Loucy (cell line): ENCODE measurements at regions not wholly inside any gene's neighbourhood (a gene's known extent, or its start where the extent isn't known, plus 50 kb on each side); places are given as distances from the start of the nearest gene placed in this dataset.

Source experiments
- H2AFZ ChIP-seq: fragments of 200-600 bp; sonication (generic); 2 replicates; pipeline ENCODE4 v1.6.0; 2016; ENCODE audit warnings: antibody characterized with exemption, mild to moderate bottlenecking, low read length, moderate library complexity
- H3F3A ChIP-seq: fragments of 200-600 bp; 2 replicates; pipeline ENCODE4 v1.6.0; 2016; ENCODE audit warnings: antibody characterized with exemption, low read depth, mild to moderate bottlenecking
- H3K27me3 ChIP-seq: fragments of 200-600 bp; sonication (generic); 2 replicates; pipeline ENCODE4 v1.6.1; 2014; ENCODE audit warnings: low read length, mild to moderate bottlenecking; ENCODE audit not compliant: insufficient read depth, poor library complexity, severe bottlenecking
- H3K36me3 ChIP-seq: fragments of 200-600 bp; sonication (generic); 2 replicates; pipeline ENCODE4 v1.6.1; 2016; ENCODE audit warnings: low read length; ENCODE audit not compliant: insufficient read depth
- H3K4me1 ChIP-seq: fragments of 200-600 bp; sonication (generic); 2 replicates; pipeline ENCODE4 v1.5.1; 2014; ENCODE audit warnings: low read length, mild to moderate bottlenecking; ENCODE audit not compliant: insufficient read depth, poor library complexity, severe bottlenecking
- H3K4me2 ChIP-seq: fragments of 200-600 bp; sonication (generic); 2 replicates; pipeline ENCODE4 v1.6.0; 2014; ENCODE audit warnings: antibody characterized with exemption, low read length, low read depth, mild to moderate bottlenecking; ENCODE audit not compliant: poor library complexity, severe bottlenecking
- H3K4me3 ChIP-seq: fragments of 200-600 bp; sonication (generic); 2 replicates; pipeline ENCODE4 v1.5.1; 2014; ENCODE audit warnings: low read length, mild to moderate bottlenecking, mixed read lengths; ENCODE audit not compliant: poor library complexity, severe bottlenecking
- H3K79me2 ChIP-seq: fragments of 200-600 bp; sonication (generic); 2 replicates; pipeline ENCODE4 v1.6.1; 2014; ENCODE audit warnings: low read length; ENCODE audit not compliant: insufficient read depth
- H3K9ac ChIP-seq: fragments of 200-600 bp; sonication (generic); 2 replicates; pipeline ENCODE4 v1.6.0; 2014; ENCODE audit warnings: mild to moderate bottlenecking, low read depth, low read length, moderate library complexity; ENCODE audit not compliant: poor library complexity, severe bottlenecking
- H3K9me2 ChIP-seq: fragments of 200-600 bp; sonication (generic); replicated peaks from 2 replicates; pipeline ENCODE4 v1.6.1; 2016; ENCODE audit warnings: low read depth, low read length, mixed read lengths
- H3K9me3 ChIP-seq: fragments of 200-600 bp; sonication (generic); 2 replicates; pipeline ENCODE4 v1.6.1; 2014; ENCODE audit warnings: mild to moderate bottlenecking, antibody characterized with exemption, low read length, low read depth; ENCODE audit not compliant: insufficient read depth
- H4K20me1 ChIP-seq: fragments of 200-600 bp; sonication (generic); 2 replicates; pipeline ENCODE4 v1.6.0; 2014; ENCODE audit warnings: antibody characterized with exemption, low read length, mild to moderate bottlenecking; ENCODE audit not compliant: insufficient read depth, poor library complexity, severe bottlenecking
- CTCF ChIP-seq: fragments of 200-600 bp; sonication (generic); conservative IDR thresholded peaks from 2 replicates; pipeline ENCODE4 v1.5.1; 2014; ENCODE audit warnings: mild to moderate bottlenecking, antibody characterized with exemption, low read length
- EZH2phosphoT487 ChIP-seq: fragments of 200-600 bp; IDR thresholded peaks from 2 replicates; pipeline ENCODE4 v1.6.1; 2018; ENCODE audit warnings: antibody characterized with exemption, mild to moderate bottlenecking, moderate library complexity, borderline replicate concordance

GRCh38 chr5:88954511-88954910, 71.5 kb upstream of the MEF2C start:
- Histone ChIP-seq H3K79me2 (no peaks in the 10 kb centered on the region), H3F3A (no peaks in the 10 kb centered on the region), H2AFZ (no peak overlapping the region), H3K9ac (no peak overlapping the region), H3K4me1 (no peaks in the 10 kb centered on the region), H3K36me3 (no peaks in the 10 kb centered on the region), H3K4me3 (no peak overlapping the region), H3K9me3 (no peaks in the 10 kb centered on the region), H3K4me2 (no peak overlapping the region), H3K27me3 (no peaks in the 10 kb centered on the region), H3K9me2 (no peaks in the 10 kb centered on the region), H4K20me1 (no peaks in the 10 kb centered on the region)
- TF ChIP-seq EZH2phosphoT487: no peak
- TF ChIP-seq CTCF: no peak

- Histone ChIP-seq H3K79me2 (no peaks in the 10 kb centered on the region), H3K4me2 (no peak overlapping the region), H2AFZ (no peak overlapping the region), H3K9me3 (no peaks in the 10 kb centered on the region), H3K9ac (no peak overlapping the region), H3K9me2 (no peaks in the 10 kb centered on the region), H3K27me3 (no peaks in the 10 kb centered on the region), H3K4me3 (no peak overlapping the region), H3F3A (no peaks in the 10 kb centered on the region), H4K20me1 (no peaks in the 10 kb centered on the region), H3K4me1 (no peaks in the 10 kb centered on the region), H3K36me3 (no peaks in the 10 kb centered on the region)
- TF ChIP-seq CTCF (no peak), EZH2phosphoT487 (no peak)
Observed at GRCh38 chr5:88952996-88953643, 70.1 kb upstream of the MEF2C start.

- H3K4me3 ChIP-seq: no peak overlapping the region
- TF ChIP-seq EZH2phosphoT487: no peak
- no peak for TF ChIP-seq CTCF
- no peak overlapping the region for H2AFZ ChIP-seq
- H3K27me3 ChIP-seq: no peaks in the 10 kb centered on the region
- H3K9me3 ChIP-seq: no peaks in the 10 kb centered on the region
- no peak overlapping the region for H3K9ac ChIP-seq
- no peak overlapping the region for H3K4me2 ChIP-seq
- H4K20me1 ChIP-seq: no peaks in the 10 kb centered on the region
- no peaks in the 10 kb centered on the region for H3K4me1 ChIP-seq
- no peaks in the 10 kb centered on the region for H3K36me3 ChIP-seq
- no peaks in the 10 kb centered on the region for H3K79me2 ChIP-seq
- no peaks in the 10 kb centered on the region for H3K9me2 ChIP-seq
- H3F3A ChIP-seq: no peaks in the 10 kb centered on the region
Observed at GRCh38 chr5:88952344-88952743, 69.4 kb upstream of the MEF2C start.
